ENCODE measurements at regions not wholly inside any gene's neighbourhood (a gene's known extent, or its start where the extent isn't known, plus 50 kb on each side); places are given as distances from the start of the nearest gene placed in this dataset.

DNA sequence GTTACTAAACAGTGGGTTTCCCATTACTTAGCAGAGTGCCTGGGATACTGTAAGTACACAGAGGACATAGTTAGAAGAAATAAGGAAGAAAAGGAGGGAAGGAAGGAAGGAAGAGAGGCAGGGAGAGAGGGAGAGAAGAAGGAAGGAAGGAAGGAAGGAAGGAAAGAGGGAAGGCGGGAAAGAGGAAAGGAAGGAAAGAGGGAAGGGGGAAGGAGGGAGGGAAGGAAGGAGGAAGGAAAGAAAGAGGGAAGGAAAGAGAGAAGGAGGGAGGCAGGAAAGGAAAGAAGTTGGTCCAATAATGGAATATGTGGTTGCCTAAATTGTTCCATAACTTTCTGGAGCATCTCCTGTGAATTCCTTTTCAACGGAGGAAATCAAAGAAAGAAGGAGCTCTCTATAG lies 1230.4 kb downstream of the AACS start:
- no peak for TF ChIP-seq FOS (IDR thresholded peaks at IDR 0.05; ENCODE audit: borderline replicate concordance, extremely low read depth, insufficient read length)
- no peak for TF ChIP-seq ZNF274 (IDR thresholded peaks at IDR 0.05; ENCODE audit: insufficient read depth, insufficient read length)
- TF ChIP-seq, protein P1, sequence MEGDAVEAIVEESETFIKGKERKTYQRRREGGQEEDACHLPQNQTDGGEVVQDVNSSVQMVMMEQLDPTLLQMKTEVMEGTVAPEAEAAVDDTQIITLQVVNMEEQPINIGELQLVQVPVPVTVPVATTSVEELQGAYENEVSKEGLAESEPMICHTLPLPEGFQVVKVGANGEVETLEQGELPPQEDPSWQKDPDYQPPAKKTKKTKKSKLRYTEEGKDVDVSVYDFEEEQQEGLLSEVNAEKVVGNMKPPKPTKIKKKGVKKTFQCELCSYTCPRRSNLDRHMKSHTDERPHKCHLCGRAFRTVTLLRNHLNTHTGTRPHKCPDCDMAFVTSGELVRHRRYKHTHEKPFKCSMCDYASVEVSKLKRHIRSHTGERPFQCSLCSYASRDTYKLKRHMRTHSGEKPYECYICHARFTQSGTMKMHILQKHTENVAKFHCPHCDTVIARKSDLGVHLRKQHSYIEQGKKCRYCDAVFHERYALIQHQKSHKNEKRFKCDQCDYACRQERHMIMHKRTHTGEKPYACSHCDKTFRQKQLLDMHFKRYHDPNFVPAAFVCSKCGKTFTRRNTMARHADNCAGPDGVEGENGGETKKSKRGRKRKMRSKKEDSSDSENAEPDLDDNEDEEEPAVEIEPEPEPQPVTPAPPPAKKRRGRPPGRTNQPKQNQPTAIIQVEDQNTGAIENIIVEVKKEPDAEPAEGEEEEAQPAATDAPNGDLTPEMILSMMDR (IDR thresholded peaks at IDR 0.05 in 2 of 3, conservative IDR thresholded peaks at IDR 0.05 in 1 of 3; ENCODE audit: control insufficient read depth in 2 of 3, extremely low read depth in 1 of 3, insufficient read depth in 1 of 3, low read depth in 3 of 3, low read length in 3 of 3), result no peak
- no peak for TF ChIP-seq TCF12 (IDR thresholded peaks at IDR 0.05; ENCODE audit: low read depth, low read length)
- TF ChIP-seq ZBTB40 (IDR thresholded peaks at IDR 0.05; ENCODE audit: borderline replicate concordance), result no peak
- TF ChIP-seq WRNIP1 (IDR thresholded peaks at IDR 0.05; ENCODE audit: borderline replicate concordance, low read depth, low read length), result no peak
- no peak for TF ChIP-seq STAT3 (IDR thresholded peaks at IDR 0.05; ENCODE audit: low read depth, low read length)
